NT2/D1 (cell line): ENCODE measurements at regions not wholly inside any gene's neighbourhood (a gene's known extent, or its start where the extent isn't known, plus 50 kb on each side); places are given as distances from the start of the nearest gene placed in this dataset.

Experiments
- DNase-seq: peaks from one replicate; pipeline ENCODE4 v3.0.0-alpha.2; 2011; ENCODE audit warnings: low read depth, low spot score
- H3K27me3 ChIP-seq: 2 replicates; pipeline ENCODE4 v1.6.0; 2011; ENCODE audit warnings: mild to moderate bottlenecking; ENCODE audit not compliant: insufficient read length, insufficient read depth
- H3K36me3 ChIP-seq: 2 replicates; pipeline ENCODE4 v1.6.1; 2011; ENCODE audit warnings: mild to moderate bottlenecking, low read length, mixed read lengths; ENCODE audit not compliant: insufficient read depth, insufficient read length
- H3K4me1 ChIP-seq: 2 replicates; pipeline ENCODE4 v1.5.1; 2011; ENCODE audit not compliant: insufficient read depth, insufficient read length
- H3K4me3 ChIP-seq: 2 replicates; pipeline ENCODE4 v1.5.1; 2011; ENCODE audit warnings: low read depth; ENCODE audit not compliant: insufficient read length
- H3K9ac ChIP-seq: 2 replicates; pipeline ENCODE4 v1.6.0; 2011; ENCODE audit warnings: low read depth; ENCODE audit not compliant: insufficient read length
- H3K9me3 ChIP-seq: 2 replicates; pipeline ENCODE4 v1.5.1; 2011; ENCODE audit warnings: mild to moderate bottlenecking, low read length; ENCODE audit not compliant: insufficient read depth
- SUZ12 ChIP-seq: IDR thresholded peaks from 2 replicates; pipeline ENCODE4 v1.6.1; 2011; ENCODE audit not compliant: insufficient read length, insufficient read depth; ENCODE audit errors: extremely low read depth
- YY1 ChIP-seq: IDR thresholded peaks from 2 replicates; pipeline ENCODE4 v1.6.1; 2011; ENCODE audit not compliant: insufficient read length, insufficient read depth
- ZNF274 ChIP-seq: IDR thresholded peaks from 2 replicates; pipeline ENCODE4 v1.6.1; 2011; ENCODE audit warnings: mild to moderate bottlenecking, low read depth, low read length

DNA sequence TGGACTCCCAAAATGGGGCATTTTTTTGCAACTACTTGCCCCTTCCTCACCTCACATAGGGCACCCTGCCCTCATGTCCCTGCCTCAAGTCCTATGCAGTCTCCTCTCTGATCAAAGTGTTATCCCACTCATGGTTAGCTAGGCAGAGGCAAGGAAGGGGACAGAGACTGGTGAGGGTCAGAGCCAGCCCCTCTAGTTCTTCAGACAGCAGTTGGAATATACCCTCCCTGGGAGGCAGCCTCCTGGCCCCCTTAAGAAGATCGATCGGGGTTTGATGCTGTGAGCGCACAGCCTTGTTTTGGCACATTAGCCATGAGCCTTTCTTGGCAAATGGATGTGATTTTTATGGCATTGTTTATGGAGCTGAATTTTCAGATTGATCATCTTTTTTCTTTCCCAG lies 436.9 kb downstream of the BUD13 start:
- no peak for DNase-seq
- no peaks in the 10 kb centered on the region for H3K36me3 ChIP-seq
- H3K9me3 ChIP-seq: peaks cover 13% of the 10 kb centered on the region; the same call in 1 of the 2 replicates
- no peak for TF ChIP-seq YY1
- no peak for TF ChIP-seq ZNF274
- no peak for TF ChIP-seq SUZ12
- H3K4me3 ChIP-seq: no peak overlapping the region
- H3K4me1 ChIP-seq: no peaks in the 10 kb centered on the region
- no peaks in the 10 kb centered on the region for H3K27me3 ChIP-seq
- H3K9ac ChIP-seq: no peak overlapping the region

GRCh38 chr11:116335078-116335477 lies 437.7 kb downstream of the BUD13 start:
- no peaks in the 10 kb centered on the region for H3K27me3 ChIP-seq
- no peak overlapping the region for H3K9ac ChIP-seq
- H3K4me1 ChIP-seq: no peaks in the 10 kb centered on the region
- peaks cover 13% of the 10 kb centered on the region; the same call in 1 of the 2 replicates for H3K9me3 ChIP-seq
- TF ChIP-seq ZNF274 (no peak), YY1 (no peak), SUZ12 (no peak)
- no peak overlapping the region for H3K4me3 ChIP-seq
- no peaks in the 10 kb centered on the region for H3K36me3 ChIP-seq
- no peak for DNase-seq

GRCh38 chr11:116334596-116334995 lies 438.2 kb downstream of the BUD13 start:
- peaks cover 13% of the 10 kb centered on the region; the same call in 1 of the 2 replicates for H3K9me3 ChIP-seq
- H3K4me3 ChIP-seq: no peak overlapping the region
- H3K36me3 ChIP-seq: no peaks in the 10 kb centered on the region
- TF ChIP-seq SUZ12: no peak
- no peak for TF ChIP-seq YY1
- no peak for TF ChIP-seq ZNF274
- no peaks in the 10 kb centered on the region for H3K4me1 ChIP-seq
- no peak overlapping the region for H3K9ac ChIP-seq
- no peak for DNase-seq
- H3K27me3 ChIP-seq: no peaks in the 10 kb centered on the region

DNA sequence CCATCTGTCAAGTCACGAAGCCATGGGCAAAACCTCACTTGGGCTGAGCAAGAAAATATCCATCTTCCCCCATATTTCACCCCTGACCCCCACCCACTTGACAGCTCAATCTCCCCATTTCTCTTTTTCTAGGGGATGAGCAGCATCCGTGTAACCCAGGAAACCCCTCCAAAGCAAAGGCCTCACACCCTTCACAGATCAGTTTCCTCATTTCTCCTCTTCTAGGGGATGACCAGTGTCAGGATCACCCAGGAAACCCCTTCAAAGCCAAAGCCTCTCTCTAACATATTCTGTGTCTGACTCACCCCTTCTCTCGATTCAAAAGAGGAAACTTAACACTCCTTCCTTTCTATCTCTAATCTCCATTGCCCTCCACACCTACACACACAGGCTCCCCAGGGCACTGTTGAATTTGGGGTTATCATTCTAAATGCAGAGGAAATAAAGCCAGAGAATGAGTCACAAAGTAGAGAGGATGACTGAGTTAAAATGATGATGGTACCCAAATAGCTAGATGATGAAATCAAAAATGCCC lies 439.7 kb downstream of the BUD13 start:
- no peak for DNase-seq
- TF ChIP-seq SUZ12: no peak
- TF ChIP-seq ZNF274: no peak
- TF ChIP-seq YY1: no peak
- H3K4me3 ChIP-seq: no peak overlapping the region
- H3K9ac ChIP-seq: no peak overlapping the region
- H3K36me3 ChIP-seq: no peaks in the 10 kb centered on the region
- H3K9me3 ChIP-seq: peaks cover 13% of the 10 kb centered on the region; the same call in 1 of the 2 replicates
- no peaks in the 10 kb centered on the region for H3K4me1 ChIP-seq
- H3K27me3 ChIP-seq: no peaks in the 10 kb centered on the region

DNA sequence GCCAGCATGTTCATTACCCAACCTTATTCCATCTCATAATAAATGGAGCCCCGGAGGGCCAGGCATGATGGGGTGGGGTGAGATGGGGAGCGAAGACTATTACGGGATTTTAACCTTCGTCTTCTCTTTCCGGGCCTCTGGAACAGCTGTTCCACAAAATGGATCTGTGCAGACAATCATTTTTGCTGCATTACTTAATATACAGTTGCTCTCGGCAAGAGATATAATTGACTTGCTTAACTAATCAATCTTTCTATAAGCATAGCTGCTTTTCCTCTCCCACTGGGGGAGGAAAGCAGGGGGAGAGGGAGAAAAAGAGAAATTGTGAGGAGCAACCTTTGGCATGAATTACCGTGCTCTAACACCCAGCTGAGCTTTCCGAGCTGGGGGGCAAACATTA lies 440.4 kb downstream of the BUD13 start:
- no peak for TF ChIP-seq SUZ12
- no peak for TF ChIP-seq YY1
- TF ChIP-seq ZNF274: no peak
- Histone ChIP-seq H3K4me1 (no peaks in the 10 kb centered on the region), H3K9ac (no peak overlapping the region), H3K36me3 (no peaks in the 10 kb centered on the region), H3K4me3 (no peak overlapping the region), H3K27me3 (no peaks in the 10 kb centered on the region), H3K9me3 (peaks cover 7% of the 10 kb centered on the region; the same call in 1 of the 2 replicates)
- no peak for DNase-seq

- no peaks in the 10 kb centered on the region for H3K36me3 ChIP-seq
- H3K4me1 ChIP-seq: no peaks in the 10 kb centered on the region
- no peaks in the 10 kb centered on the region for H3K9me3 ChIP-seq
- TF ChIP-seq ZNF274 (no peak), SUZ12 (no peak), YY1 (no peak)
- H3K27me3 ChIP-seq: no peaks in the 10 kb centered on the region
- no peak overlapping the region for H3K4me3 ChIP-seq
- H3K9ac ChIP-seq: no peak overlapping the region
- DNase-seq: no peak
Observed at GRCh38 chr11:116331381-116331780, 441.4 kb downstream of the BUD13 start.

DNA sequence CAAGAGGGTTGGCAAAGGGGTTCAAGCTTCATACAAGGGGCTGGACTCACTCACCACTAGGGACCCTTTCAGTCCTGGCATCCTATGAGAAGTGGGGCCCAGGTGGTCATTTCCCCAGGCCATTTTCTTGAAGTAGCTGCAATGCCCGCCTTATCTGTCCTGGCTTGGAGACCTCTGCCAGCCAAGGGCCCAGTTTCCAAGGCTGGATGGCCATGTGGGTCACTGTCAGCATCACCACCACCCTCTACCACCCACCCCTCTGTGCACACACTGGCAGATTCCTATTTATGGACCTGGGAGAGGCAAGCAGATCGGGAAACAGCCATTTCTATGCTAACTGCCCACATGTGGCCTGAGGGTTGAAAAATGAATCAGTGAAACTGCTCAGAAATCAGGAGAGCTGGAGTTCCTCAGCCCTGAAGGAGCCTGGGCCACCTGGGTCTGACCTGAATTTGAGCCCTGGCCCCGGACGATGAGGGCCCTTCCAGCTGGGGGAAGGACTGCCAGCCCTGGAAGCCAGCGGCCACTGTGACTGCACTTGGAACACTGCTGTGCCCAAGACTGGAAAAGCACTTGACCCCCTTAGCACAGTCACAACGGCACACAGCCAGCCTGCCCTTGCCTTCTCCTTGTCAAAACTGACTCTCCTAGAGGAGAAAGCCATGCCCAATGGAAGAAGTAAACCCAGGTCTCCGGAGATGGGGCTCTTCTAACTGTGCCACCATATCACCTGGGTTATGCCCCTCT lies 442.2 kb downstream of the BUD13 start:
- no peaks in the 10 kb centered on the region for H3K4me1 ChIP-seq
- no peak for TF ChIP-seq SUZ12
- TF ChIP-seq YY1: no peak
- TF ChIP-seq ZNF274: no peak
- H3K9ac ChIP-seq: no peak overlapping the region
- H3K9me3 ChIP-seq: no peaks in the 10 kb centered on the region
- no peaks in the 10 kb centered on the region for H3K27me3 ChIP-seq
- no peaks in the 10 kb centered on the region for H3K36me3 ChIP-seq
- DNase-seq: no peak
- H3K4me3 ChIP-seq: no peak overlapping the region
